ENCODE measurements at regions not wholly inside any gene's neighbourhood (a gene's known extent, or its start where the extent isn't known, plus 50 kb on each side); places are given as distances from the start of the nearest gene placed in this dataset.
"Not testable (repeated sequence)": the region's sequence is repeated elsewhere in the genome, so short reads cannot be mapped to it uniquely, and the experiment has no call there.

- TF ChIP-seq POLR2AphosphoS5 (IDR thresholded peaks at IDR 0.05) (no peak), POLR2A (IDR thresholded peaks at IDR 0.05) (no peak), CTCF (IDR thresholded peaks at IDR 0.05) (no peak), EP300 (IDR thresholded peaks at IDR 0.05) (no peak)
- no peaks in the 10 kb centered on the region for H3K36me3 ChIP-seq
- H3K9me3 ChIP-seq: no peaks in the 10 kb centered on the region
- no peak overlapping the region for H3K4me3 ChIP-seq
- 55 to 70% methylated on average over 5 of the region's 5 CpGs for WGBS, 2 donors
- no peak for DNase-seq
- intact Hi-C loops (cut with DNase I): no loop called here
- H3K27ac ChIP-seq: no peak overlapping the region
- H3K4me1 ChIP-seq: no peaks in the 10 kb centered on the region
- H3K27me3 ChIP-seq: no peaks in the 10 kb centered on the region
Observed at GRCh38 chr18:39238981-39239660, 1673.5 kb upstream of the CELF4 start.

GRCh38 chr18:39235118-39235719 lies 1669.6 kb upstream of the CELF4 start:
- TF ChIP-seq CTCF (IDR thresholded peaks at IDR 0.05): no peak
- no peak for TF ChIP-seq EP300 (IDR thresholded peaks at IDR 0.05)
- TF ChIP-seq POLR2A (IDR thresholded peaks at IDR 0.05): no peak
- TF ChIP-seq POLR2AphosphoS5 (IDR thresholded peaks at IDR 0.05): no peak
- H3K27ac ChIP-seq: no peak overlapping the region
- H3K27me3 ChIP-seq: no peaks in the 10 kb centered on the region
- H3K9me3 ChIP-seq: no peaks in the 10 kb centered on the region
- no peaks in the 10 kb centered on the region for H3K36me3 ChIP-seq
- WGBS, 2 donors: 92 to 96% methylated on average over 19 of the region's 19 CpGs
- no peak overlapping the region for H3K4me3 ChIP-seq
- intact Hi-C loops (cut with DNase I): no loop called here
- peaks cover 0 to 6% (median 0%) of the 10 kb centered on the region in 4 donors for H3K4me1 ChIP-seq
- DNase-seq: no peak

GRCh38 chr18:39232937-39233336 lies 1667.3 kb upstream of the CELF4 start:
- Histone ChIP-seq H3K36me3 (no peaks in the 10 kb centered on the region), H3K9me3 (no peaks in the 10 kb centered on the region), H3K4me1 (peaks cover 0 to 6% (median 0%) of the 10 kb centered on the region in 4 donors), H3K27ac (no peak overlapping the region), H3K27me3 (no peaks in the 10 kb centered on the region), H3K4me3 (no peak overlapping the region)
- 91 to 93% methylated on average over 8 of the region's 8 CpGs for WGBS, 2 donors
- intact Hi-C loops (cut with DNase I): no loop called here
- TF ChIP-seq POLR2AphosphoS5 (IDR thresholded peaks at IDR 0.05): no peak
- TF ChIP-seq CTCF (IDR thresholded peaks at IDR 0.05): no peak
- no peak for TF ChIP-seq POLR2A (IDR thresholded peaks at IDR 0.05)
- no peak for TF ChIP-seq EP300 (IDR thresholded peaks at IDR 0.05)
- DNase-seq: no peak

- peaks cover 0 to 6% (median 0%) of the 10 kb centered on the region in 4 donors for H3K4me1 ChIP-seq
- H3K36me3 ChIP-seq: no peaks in the 10 kb centered on the region
- no peaks in the 10 kb centered on the region for H3K9me3 ChIP-seq
- 78 to 82% methylated on average over 2 of the region's 2 CpGs for WGBS, 2 donors
- H3K4me3 ChIP-seq: no peak overlapping the region
- H3K27me3 ChIP-seq: no peaks in the 10 kb centered on the region
- H3K27ac ChIP-seq: no peak overlapping the region
- no peak for DNase-seq
- intact Hi-C loops (cut with DNase I): no loop called here
- no peak for TF ChIP-seq EP300 (IDR thresholded peaks at IDR 0.05)
Observed at GRCh38 chr18:39232490-39232889, 1666.9 kb upstream of the CELF4 start.

DNA sequence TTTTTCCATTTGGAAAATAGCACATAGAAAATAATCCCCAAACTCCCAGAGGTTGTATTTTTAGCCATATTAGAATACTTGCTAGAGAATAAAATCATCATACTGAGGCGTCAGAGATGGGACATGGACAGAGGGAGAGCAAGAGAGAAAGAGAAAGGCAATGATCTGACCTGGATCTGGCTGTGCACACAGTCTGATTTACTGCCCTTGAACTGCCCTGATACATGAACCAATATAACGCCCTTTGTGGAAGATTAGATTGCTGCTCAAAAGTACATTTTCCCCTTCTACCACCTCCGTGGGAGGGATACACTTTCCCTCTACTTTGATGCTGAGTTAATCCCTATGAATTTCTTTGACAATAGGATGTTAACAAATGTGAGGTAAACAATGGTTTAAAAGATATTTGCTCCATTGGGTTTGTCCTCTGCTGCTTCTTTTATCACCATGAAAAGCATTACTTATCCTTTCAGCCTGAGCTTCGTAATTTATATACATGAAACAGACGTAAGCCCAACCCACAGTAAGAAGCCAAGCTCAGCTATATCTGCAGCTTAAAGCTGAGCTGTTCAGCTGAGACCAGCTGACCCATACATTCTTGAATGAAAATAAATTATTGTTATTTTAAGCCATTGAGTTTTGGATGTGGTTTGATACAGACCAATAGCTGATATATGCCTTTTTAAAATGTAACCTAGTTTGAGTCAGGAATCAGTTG lies 1664.6 kb upstream of the CELF4 start:
- TF ChIP-seq POLR2AphosphoS5 (IDR thresholded peaks at IDR 0.05) (no peak), POLR2A (IDR thresholded peaks at IDR 0.05) (no peak), EP300 (IDR thresholded peaks at IDR 0.05) (no peak), CTCF (IDR thresholded peaks at IDR 0.05) (no peak)
- H3K9me3 ChIP-seq: no peaks in the 10 kb centered on the region
- no peaks in the 10 kb centered on the region for H3K27me3 ChIP-seq
- no peak overlapping the region for H3K4me3 ChIP-seq
- 79 to 83% methylated on average over 5 of the region's 5 CpGs for WGBS, 2 donors
- no peaks in the 10 kb centered on the region for H3K36me3 ChIP-seq
- H3K27ac ChIP-seq: no peak overlapping the region
- DNase-seq: no peak
- intact Hi-C loops (cut with DNase I): no loop called here
- peaks cover 0 to 6% (median 0%) of the 10 kb centered on the region in 4 donors for H3K4me1 ChIP-seq

DNA sequence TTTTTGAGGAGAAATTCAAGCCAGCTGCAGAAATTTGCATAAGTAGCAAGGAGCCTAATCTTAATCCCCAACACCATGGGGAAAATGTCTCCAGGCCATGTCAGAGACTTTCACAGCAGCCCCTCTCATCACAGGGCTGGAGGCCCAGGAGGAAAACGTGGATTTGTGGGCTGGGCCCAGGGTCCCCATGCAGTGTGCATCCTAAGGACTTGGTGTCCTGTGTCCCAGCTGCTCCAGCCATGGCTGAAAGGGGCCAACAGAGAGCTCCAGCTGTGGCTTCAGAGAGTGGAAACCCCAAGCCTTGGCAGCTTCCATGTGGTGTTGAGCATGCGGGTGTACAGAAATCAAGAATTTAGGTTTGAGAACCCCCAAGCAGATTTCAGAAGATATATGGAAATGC lies 1662.2 kb upstream of the CELF4 start:
- H3K4me3 ChIP-seq; DNase-seq; H3K27me3 ChIP-seq; H3K36me3 ChIP-seq; H3K4me1 ChIP-seq; intact Hi-C loops (cut with DNase I); H3K27ac ChIP-seq; H3K9me3 ChIP-seq: not testable (repeated sequence)
- 87 to 90% methylated on average over 2 of the region's 2 CpGs for WGBS, 2 donors

All from sigmoid colon (tissue), 6 donors.